ENCODE measurements at regions not wholly inside any gene's neighbourhood (a gene's known extent, or its start where the extent isn't known, plus 50 kb on each side); places are given as distances from the start of the nearest gene placed in this dataset.
"Not testable (repeated sequence)": the region's sequence is repeated elsewhere in the genome, so short reads cannot be mapped to it uniquely, and the experiment has no call there.

DNA sequence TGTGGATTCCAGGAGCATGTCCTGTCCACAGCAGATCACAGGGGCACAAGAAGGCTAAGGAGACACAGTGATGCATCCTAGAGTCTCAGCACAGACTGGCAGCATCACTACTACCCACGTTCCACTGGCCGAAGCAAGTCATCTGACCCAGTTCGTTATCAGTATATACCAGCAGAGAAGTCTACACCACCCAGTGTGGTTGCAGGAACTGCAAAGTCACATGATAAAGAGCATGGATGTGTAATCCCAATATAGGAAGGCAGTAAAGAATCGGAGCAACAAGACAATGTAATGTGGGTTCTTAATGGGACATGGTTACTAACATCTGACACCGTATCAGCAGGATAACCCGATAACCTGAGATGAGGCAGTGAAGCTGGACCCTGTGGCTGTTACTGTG lies 246.6 kb downstream of the RRAGC start:
- no peak for DNase-seq (ENCODE audit: low read depth in 2 of 3, low spot score in 1 of 3)

GRCh38 chr1:38611664-38612211 lies 247.8 kb downstream of the RRAGC start:
- DNase-seq (ENCODE audit: low read depth in 2 of 3, low spot score in 1 of 3) = no peak

GRCh38 chr1:38609166-38610025 lies 250.2 kb downstream of the RRAGC start:
- no peak for DNase-seq (ENCODE audit: low read depth in 2 of 3, low spot score in 1 of 3)

- DNase-seq (ENCODE audit: low read depth in 2 of 3, low spot score in 1 of 3) = peak in 1 of 3 donors; percentile 3
Measured at GRCh38 chr1:38608202-38608864, 251.2 kb downstream of the RRAGC start.

GRCh38 chr1:38607526-38607925 lies 252.0 kb downstream of the RRAGC start:
- DNase-seq (ENCODE audit: low read depth in 2 of 3, low spot score in 1 of 3) = no peak

DNA sequence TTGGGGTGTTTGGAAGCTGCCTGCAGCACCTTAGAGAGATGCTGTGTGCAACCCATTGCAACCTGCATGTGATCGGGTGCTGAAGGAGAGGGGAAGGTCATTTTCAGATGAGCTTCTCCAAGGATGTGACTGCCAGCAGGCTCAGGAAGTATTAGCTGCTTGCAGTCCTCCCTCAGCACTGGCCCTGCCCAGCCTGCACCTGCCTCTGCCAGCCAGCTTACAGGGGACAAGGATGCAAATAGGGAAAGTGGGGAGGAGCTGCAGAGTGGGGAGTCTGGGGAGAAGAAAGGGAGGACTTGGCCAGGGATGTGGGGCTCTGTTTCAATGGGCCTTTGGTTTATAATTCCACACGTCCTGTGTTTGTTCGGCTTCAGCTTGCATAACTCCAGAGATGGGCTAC lies 254.5 kb downstream of the RRAGC start:
- DNase-seq (ENCODE audit: low read depth in 2 of 3, low spot score in 1 of 3) = no peak

DNA sequence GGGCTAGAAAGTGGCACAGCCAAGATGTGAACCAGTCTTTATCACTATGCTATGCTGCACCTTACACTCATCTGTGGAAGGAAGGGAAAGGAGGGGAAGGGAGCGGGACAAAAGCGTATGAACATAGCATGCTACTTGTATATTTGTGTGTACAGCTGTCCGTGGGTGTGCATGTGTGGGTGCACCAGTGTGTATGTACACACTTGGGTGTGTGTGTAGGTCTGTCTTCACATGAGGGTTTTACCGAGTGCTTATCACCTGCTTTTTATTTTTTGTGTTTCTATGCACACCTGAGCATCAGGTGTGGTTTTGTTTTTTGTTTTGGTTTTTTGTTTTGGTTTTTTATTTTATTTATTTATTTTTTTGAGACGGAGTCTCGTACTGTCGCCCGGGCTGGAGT lies 255.7 kb downstream of the RRAGC start:
- DNase-seq (ENCODE audit: low read depth in 2 of 3, low spot score in 1 of 3) = no peak

GRCh38 chr1:38600905-38601304 lies 258.7 kb downstream of the RRAGC start:
- DNase-seq (ENCODE audit: low read depth in 2 of 3, low spot score in 1 of 3) = no peak

- DNase-seq (ENCODE audit: low read depth in 2 of 3, low spot score in 1 of 3) = no peak
Measured at GRCh38 chr1:38600286-38600685, 259.3 kb downstream of the RRAGC start.

DNA sequence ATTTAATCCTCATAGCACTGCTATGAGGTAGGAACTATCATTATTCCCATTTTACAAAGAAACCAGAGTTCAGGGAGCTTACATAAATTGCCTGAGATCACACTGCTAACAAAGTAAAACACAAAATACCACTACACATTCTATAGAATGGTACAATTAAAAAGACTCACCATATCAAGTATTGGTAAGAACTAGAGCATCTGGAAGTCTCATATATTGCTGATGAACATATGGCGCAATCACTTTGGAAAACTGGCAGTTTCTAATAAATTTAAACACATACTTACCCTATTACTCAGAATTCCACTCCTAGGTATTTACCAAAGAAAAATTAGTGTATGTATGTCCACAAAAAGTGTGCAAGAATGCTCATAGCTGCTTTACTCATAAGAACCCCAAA lies 261.5 kb downstream of the RRAGC start:
- DNase-seq (ENCODE audit: low read depth in 2 of 3, low spot score in 1 of 3) = no peak

DNA sequence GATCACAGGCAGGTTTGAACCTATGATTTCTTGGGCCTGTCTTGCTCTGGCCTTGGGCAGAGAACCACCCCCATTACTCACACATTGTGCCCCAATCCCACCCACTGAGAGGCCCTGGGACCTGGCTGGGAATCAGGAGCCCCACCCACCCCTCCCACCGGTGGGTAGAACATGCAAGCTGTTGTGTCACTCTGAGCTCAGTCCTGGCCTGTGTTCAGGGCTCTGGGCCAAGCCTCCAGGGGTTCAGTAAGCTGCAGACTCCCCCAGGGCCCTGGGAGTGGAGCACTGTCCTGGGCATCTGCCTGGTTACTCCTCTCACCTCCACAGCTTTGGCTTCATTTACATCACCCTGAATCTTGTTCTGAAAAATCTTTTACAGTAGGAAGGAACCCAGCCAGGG lies 270.5 kb downstream of the RRAGC start:
- no peak for DNase-seq (ENCODE audit: low read depth in 2 of 3, low spot score in 1 of 3)

GRCh38 chr1:38587766-38588165 lies 271.8 kb downstream of the RRAGC start:
- no peak for DNase-seq (ENCODE audit: low read depth in 2 of 3, low spot score in 1 of 3)

DNA sequence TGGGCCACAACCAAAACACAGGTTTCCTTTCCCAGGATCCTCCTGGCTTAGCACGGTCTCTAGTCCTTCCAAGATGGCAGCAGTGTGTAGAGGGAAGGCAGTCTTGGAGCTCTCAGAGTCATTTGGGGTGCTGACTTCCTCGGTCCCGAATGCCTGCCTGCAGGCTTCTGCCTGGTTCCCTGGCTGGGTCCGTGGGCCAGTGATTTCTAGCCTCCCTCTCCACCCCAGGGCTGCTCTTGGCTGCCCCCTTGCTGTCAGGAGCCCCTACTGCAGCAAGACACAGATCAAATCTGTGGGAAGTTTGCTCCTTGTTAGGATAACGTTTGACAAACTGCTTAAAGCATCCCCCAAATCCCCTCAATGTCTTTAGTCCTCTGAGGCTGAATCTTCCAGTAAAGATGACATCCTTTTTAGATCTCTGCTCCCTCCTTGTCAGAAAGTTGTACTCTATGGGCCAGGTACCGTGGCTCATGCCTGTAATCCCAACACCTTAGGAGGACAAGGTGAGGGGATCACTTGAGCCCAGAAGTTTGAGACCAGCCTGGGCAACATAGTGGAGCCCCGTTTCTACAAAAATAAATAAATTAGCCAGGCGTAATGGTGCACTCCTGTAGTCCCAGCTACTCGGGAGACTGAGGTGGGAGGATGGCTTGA lies 272.5 kb downstream of the RRAGC start:
- peak; percentile 30 to 54 (median 46) for DNase-seq (ENCODE audit: low read depth in 2 of 3, low spot score in 1 of 3)

GRCh38 chr1:38585971-38586370 lies 273.6 kb downstream of the RRAGC start:
- DNase-seq (ENCODE audit: low read depth in 2 of 3, low spot score in 1 of 3) = no peak

- DNase-seq (ENCODE audit: low read depth in 2 of 3, low spot score in 1 of 3) = no peak
Measured at GRCh38 chr1:38585460-38585859, 274.1 kb downstream of the RRAGC start.

GRCh38 chr1:38584448-38585355 lies 274.9 kb downstream of the RRAGC start:
- no peak for DNase-seq (ENCODE audit: low read depth in 2 of 3, low spot score in 1 of 3)

GRCh38 chr1:38583287-38583686 lies 276.3 kb downstream of the RRAGC start:
- DNase-seq (ENCODE audit: low read depth in 2 of 3, low spot score in 1 of 3) = not testable (repeated sequence)

DNA sequence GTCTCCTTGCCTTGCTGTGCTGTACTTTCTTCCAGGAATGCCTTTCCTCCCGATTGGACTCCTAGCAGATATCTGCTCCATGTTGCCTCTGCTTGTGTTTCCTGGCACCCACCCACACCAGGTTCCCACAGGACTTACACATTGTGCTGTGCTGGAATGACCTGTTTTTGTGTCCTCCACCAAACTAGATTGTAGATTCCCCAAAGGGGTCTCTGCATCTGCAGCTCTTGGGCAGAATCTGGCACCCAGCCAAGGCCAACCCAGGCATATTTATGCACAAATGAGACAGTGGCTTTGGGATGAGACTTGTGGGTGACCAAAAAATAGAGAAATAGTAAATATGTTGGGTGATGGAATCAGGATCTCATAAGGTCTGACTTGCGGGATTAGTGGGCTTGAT lies 278.2 kb downstream of the RRAGC start:
- DNase-seq (ENCODE audit: low read depth in 2 of 3, low spot score in 1 of 3) = no peak

GRCh38 chr1:38580594-38580993 lies 279.0 kb downstream of the RRAGC start:
- DNase-seq (ENCODE audit: low read depth in 2 of 3, low spot score in 1 of 3) = no peak

GRCh38 chr1:38579056-38579455 lies 280.5 kb downstream of the RRAGC start:
- DNase-seq (ENCODE audit: low read depth in 2 of 3, low spot score in 1 of 3) = no peak

Measured in stimulated activated CD4-positive, alpha-beta T cell treated with anti-CD3 and anti-CD28 coated beads, Interleukin-12 subunit alpha, Interleukin-12 subunit beta, amount 100 ng/mL, for 48 hours (primary cell).